HL-60 (cell line): ENCODE measurements at regions not wholly inside any gene's neighbourhood (a gene's known extent, or its start where the extent isn't known, plus 50 kb on each side); places are given as distances from the start of the nearest gene placed in this dataset.

ENCODE experiments used
- DNase-seq, 2 experiments: peaks; one replicate each; pipeline ENCODE4 v3.0.0-alpha.2; 2010 to 2020; ENCODE audit warnings: low read depth in 1 of 2, low spot score in 1 of 2
- H3K27ac ChIP-seq: fragments of 250-450 bp; sonication (Bioruptor Pico); replicated peaks from 2 replicates; pipeline ENCODE4 v1.5.1; 2020; ENCODE audit warnings: mild to moderate bottlenecking, moderate library complexity
- H3K27me3 ChIP-seq: fragments of 250-450 bp; sonication (Bioruptor Pico); 2 replicates; pipeline ENCODE4 v1.5.1; 2021; ENCODE audit warnings: mild to moderate bottlenecking, moderate library complexity; ENCODE audit not compliant: insufficient read depth, poor library complexity, severe bottlenecking
- H3K4me3 ChIP-seq: replicated peaks from 2 replicates; pipeline ENCODE4 v1.5.1; 2011; ENCODE audit warnings: mild to moderate bottlenecking, control low read depth, low read length; ENCODE audit not compliant: insufficient read depth
- CTCF ChIP-seq: IDR thresholded peaks from one replicate; pipeline ENCODE4 v1.5.1; 2011; ENCODE audit warnings: low read length, control low read depth, inconsistent platforms; ENCODE audit not compliant: insufficient read depth
- GABPA ChIP-seq: IDR thresholded peaks from 2 replicates; pipeline ENCODE4 v1.6.1; 2012; ENCODE audit warnings: low read depth
- POLR2AphosphoS5 ChIP-seq: IDR thresholded peaks from 2 replicates; pipeline ENCODE4 v1.6.1; 2012; ENCODE audit warnings: low read depth
- REST ChIP-seq: IDR thresholded peaks from 2 replicates; pipeline ENCODE4 v1.6.1; 2012; ENCODE audit warnings: low read depth; ENCODE audit not compliant: insufficient replicate concordance
- SPI1 ChIP-seq: IDR thresholded peaks from 2 replicates; pipeline ENCODE4 v1.6.1; 2012; ENCODE audit warnings: low read depth, mild to moderate bottlenecking, borderline replicate concordance

- H3K4me3 ChIP-seq, result no peak overlapping the region
- H3K27ac ChIP-seq, result no peak overlapping the region
- DNase-seq, result no peak
- no peak for TF ChIP-seq CTCF
- TF ChIP-seq POLR2AphosphoS5, result no peak
- TF ChIP-seq GABPA, result no peak
- TF ChIP-seq SPI1, result no peak
- TF ChIP-seq REST, result no peak
- H3K27me3 ChIP-seq, result peaks cover 9% of the 10 kb centered on the region
Measured at GRCh38 chr17:79392598-79392997, 218.3 kb downstream of the RBFOX3 start.

- TF ChIP-seq SPI1, result no peak
- peak; percentile 74 for TF ChIP-seq CTCF
- H3K27me3 ChIP-seq, result peaks cover 9% of the 10 kb centered on the region
- no peak overlapping the region for H3K27ac ChIP-seq
- no peak overlapping the region for H3K4me3 ChIP-seq
- peak; percentile 38 to 54 for DNase-seq
Measured at GRCh38 chr17:79391376-79392233, 219.2 kb downstream of the RBFOX3 start.

GRCh38 chr17:79389896-79390295 lies 221.0 kb downstream of the RBFOX3 start:
- Histone ChIP-seq H3K27me3 (peaks cover 9% of the 10 kb centered on the region), H3K4me3 (no peak overlapping the region), H3K27ac (no peak overlapping the region)
- TF ChIP-seq POLR2AphosphoS5, result no peak
- no peak for TF ChIP-seq GABPA
- no peak for TF ChIP-seq REST
- TF ChIP-seq SPI1, result no peak
- no peak for TF ChIP-seq CTCF
- DNase-seq, result no peak
